ENCODE measurements at regions not wholly inside any gene's neighbourhood (a gene's known extent, or its start where the extent isn't known, plus 50 kb on each side); places are given as distances from the start of the nearest gene placed in this dataset.

DNA sequence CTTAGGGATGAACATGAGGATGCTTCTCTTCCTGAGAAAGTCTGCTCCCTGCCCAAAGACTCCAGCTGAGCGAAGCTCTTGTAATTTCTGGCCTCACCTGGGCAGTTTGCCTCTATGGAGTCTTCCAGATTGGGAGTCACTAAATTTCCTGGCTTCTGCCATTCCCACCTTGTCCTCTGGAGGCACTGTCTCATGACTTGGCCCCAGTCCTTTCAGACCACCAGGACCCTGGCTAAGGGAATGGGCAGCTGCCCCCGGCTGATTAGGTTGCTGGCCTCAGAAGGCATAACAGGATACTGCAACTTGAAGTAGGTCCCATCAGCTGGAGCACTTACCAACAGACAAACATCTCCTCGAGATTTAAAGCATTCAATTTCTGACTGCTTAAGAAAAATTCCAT, 128.1 kb upstream of the SPON1 start:
- TF ChIP-seq, protein P1, sequence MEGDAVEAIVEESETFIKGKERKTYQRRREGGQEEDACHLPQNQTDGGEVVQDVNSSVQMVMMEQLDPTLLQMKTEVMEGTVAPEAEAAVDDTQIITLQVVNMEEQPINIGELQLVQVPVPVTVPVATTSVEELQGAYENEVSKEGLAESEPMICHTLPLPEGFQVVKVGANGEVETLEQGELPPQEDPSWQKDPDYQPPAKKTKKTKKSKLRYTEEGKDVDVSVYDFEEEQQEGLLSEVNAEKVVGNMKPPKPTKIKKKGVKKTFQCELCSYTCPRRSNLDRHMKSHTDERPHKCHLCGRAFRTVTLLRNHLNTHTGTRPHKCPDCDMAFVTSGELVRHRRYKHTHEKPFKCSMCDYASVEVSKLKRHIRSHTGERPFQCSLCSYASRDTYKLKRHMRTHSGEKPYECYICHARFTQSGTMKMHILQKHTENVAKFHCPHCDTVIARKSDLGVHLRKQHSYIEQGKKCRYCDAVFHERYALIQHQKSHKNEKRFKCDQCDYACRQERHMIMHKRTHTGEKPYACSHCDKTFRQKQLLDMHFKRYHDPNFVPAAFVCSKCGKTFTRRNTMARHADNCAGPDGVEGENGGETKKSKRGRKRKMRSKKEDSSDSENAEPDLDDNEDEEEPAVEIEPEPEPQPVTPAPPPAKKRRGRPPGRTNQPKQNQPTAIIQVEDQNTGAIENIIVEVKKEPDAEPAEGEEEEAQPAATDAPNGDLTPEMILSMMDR (IDR thresholded peaks at IDR 0.05) = peak in 4 of 12 donors; percentile 5 to 24 (median 22)
- TF ChIP-seq POLR2A (IDR thresholded peaks at IDR 0.05) = no peak

Data from heart left ventricle (tissue), 13 donors.